Lower lobe of right lung (tissue), 2 donors: ENCODE measurements at regions not wholly inside any gene's neighbourhood (a gene's known extent, or its start where the extent isn't known, plus 50 kb on each side); places are given as distances from the start of the nearest gene placed in this dataset.

Source experiments
- ATAC-seq, 2 donors: fragments of 200-7000 bp; cut with Tn5 transposase; one replicate each; pipeline ENCODE4 v1.9.1; 2020 to 2022; ENCODE audit warnings: mild to moderate bottlenecking in 2 of 2, moderate library complexity in 2 of 2
- DNase-seq: peaks from one replicate; pipeline ENCODE4 v3.0.0-alpha.2; 2020
- H3K27ac ChIP-seq: fragments of 200-600 bp; one replicate; pipeline ENCODE4 v1.8.0; 2022
- H3K27me3 ChIP-seq: fragments of 200-600 bp; one replicate; pipeline ENCODE4 v1.8.0; 2022; ENCODE audit warnings: low read depth
- H3K36me3 ChIP-seq: fragments of 200-600 bp; one replicate; pipeline ENCODE4 v1.8.0; 2022; ENCODE audit warnings: mild to moderate bottlenecking
- H3K4me1 ChIP-seq: fragments of 200-600 bp; one replicate; pipeline ENCODE4 v1.8.0; 2022
- H3K4me3 ChIP-seq: fragments of 200-600 bp; one replicate; pipeline ENCODE4 v1.8.0; 2022; ENCODE audit warnings: mild to moderate bottlenecking
- H3K9me3 ChIP-seq: fragments of 200-600 bp; one replicate; pipeline ENCODE4 v1.8.0; 2022
- CTCF ChIP-seq: fragments of 200-600 bp; IDR thresholded peaks from one replicate; pipeline ENCODE4 v1.8.0; 2022; ENCODE audit warnings: antibody characterized with exemption, mild to moderate bottlenecking
- intact Hi-C: fragments of 100-400 bp; cut with DNase I; formaldehyde crosslinking; loops from one replicate; pipeline ENCODE4 v1.11.0; 2022
- donor health status: DM: no; HTN: yes; CAD: no; lungs with severe emphysema.

GRCh38 chr14:30230719-30231118 lies 303.1 kb upstream of the PRKD1 start:
- Histone ChIP-seq H3K4me1 (no peaks in the 10 kb centered on the region), H3K4me3 (no peak overlapping the region), H3K36me3 (no peaks in the 10 kb centered on the region), H3K27ac (no peak overlapping the region), H3K27me3 (no peaks in the 10 kb centered on the region), H3K9me3 (no peaks in the 10 kb centered on the region)
- no peak for TF ChIP-seq CTCF
- DNase-seq (no peak), ATAC-seq (no peak)
- intact Hi-C loops: no loop called here

- H3K36me3 ChIP-seq: no peaks in the 10 kb centered on the region
- ATAC-seq: no peak
- DNase-seq: no peak
- no peak overlapping the region for H3K4me3 ChIP-seq
- TF ChIP-seq CTCF: no peak
- H3K9me3 ChIP-seq: no peaks in the 10 kb centered on the region
- H3K27me3 ChIP-seq: no peaks in the 10 kb centered on the region
- intact Hi-C loops: no loop called here
- H3K27ac ChIP-seq: no peak overlapping the region
- no peaks in the 10 kb centered on the region for H3K4me1 ChIP-seq
Measured at GRCh38 chr14:30234966-30235365, 307.3 kb upstream of the PRKD1 start.

DNA sequence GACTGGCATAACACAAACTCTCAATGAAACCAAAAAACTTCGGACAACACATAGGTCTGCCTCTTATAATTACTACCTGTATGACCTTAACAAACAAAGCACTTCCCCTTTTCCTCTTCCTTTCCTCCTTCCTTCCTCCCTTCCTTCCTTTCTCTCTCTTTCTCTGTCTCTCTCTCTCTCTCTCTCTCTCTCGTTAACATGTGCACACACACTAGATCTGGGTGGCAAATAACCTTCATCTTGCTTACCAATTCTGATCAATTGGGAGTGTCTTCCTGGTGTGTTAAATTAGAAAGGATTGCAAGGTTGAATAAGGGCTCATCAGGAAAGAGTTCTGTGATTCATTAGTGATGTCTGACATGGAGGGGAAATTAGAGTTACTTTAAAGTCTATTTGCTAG lies 307.8 kb upstream of the PRKD1 start:
- no peak overlapping the region for H3K4me3 ChIP-seq
- no peak for DNase-seq
- intact Hi-C loops: no loop called here
- no peaks in the 10 kb centered on the region for H3K4me1 ChIP-seq
- no peak for TF ChIP-seq CTCF
- ATAC-seq: no peak
- no peaks in the 10 kb centered on the region for H3K9me3 ChIP-seq
- no peaks in the 10 kb centered on the region for H3K36me3 ChIP-seq
- H3K27ac ChIP-seq: no peak overlapping the region
- no peaks in the 10 kb centered on the region for H3K27me3 ChIP-seq

DNA sequence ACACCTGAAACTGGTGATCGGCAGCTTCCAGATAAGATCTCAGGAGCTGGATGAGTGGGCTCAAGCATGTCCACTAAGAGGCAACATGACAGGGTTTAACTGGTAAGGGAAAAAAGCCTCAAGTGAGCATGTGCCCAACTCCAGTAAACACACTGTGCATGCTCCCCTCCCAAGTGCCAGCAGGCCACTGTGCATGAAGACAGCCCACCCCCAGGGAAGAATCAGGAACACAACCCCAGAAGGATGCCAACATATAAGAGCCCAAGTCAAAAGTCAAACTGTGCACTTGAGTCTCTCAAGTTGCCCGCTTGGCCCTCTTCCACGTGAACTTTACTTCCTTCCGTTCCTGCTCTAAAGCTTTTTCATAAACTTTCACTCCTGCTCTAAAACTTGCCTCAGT lies 311.3 kb upstream of the PRKD1 start:
- no peak overlapping the region for H3K27ac ChIP-seq
- H3K36me3 ChIP-seq: no peaks in the 10 kb centered on the region
- H3K27me3 ChIP-seq: no peaks in the 10 kb centered on the region
- DNase-seq (no peak), ATAC-seq (no peak)
- intact Hi-C loops: no loop called here
- H3K4me1 ChIP-seq: no peaks in the 10 kb centered on the region
- no peak for TF ChIP-seq CTCF
- H3K9me3 ChIP-seq: no peaks in the 10 kb centered on the region
- H3K4me3 ChIP-seq: no peak overlapping the region

DNA sequence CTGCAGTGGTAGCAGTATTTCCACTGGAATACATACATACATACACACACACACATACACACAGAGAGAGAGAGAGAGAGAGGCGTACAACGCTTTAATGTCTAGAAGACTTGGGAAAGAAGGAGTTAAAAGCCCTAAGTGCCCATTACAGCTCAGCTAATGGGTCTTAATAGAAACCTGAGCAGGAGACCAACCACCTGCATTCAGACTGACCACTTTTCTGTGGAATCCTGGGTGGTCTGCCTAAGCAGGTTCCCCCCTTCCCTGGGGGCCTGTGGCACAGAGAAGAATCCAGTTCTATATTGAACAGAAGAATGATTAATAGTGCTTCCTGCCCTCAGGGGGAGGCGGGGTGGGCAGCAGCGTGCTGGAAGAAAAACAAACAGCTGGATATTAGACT lies 312.4 kb upstream of the PRKD1 start:
- DNase-seq (no peak), ATAC-seq (no peak)
- no peak overlapping the region for H3K4me3 ChIP-seq
- no peak overlapping the region for H3K27ac ChIP-seq
- H3K9me3 ChIP-seq: no peaks in the 10 kb centered on the region
- no peaks in the 10 kb centered on the region for H3K4me1 ChIP-seq
- H3K36me3 ChIP-seq: no peaks in the 10 kb centered on the region
- no peak for TF ChIP-seq CTCF
- intact Hi-C loops: no loop called here
- H3K27me3 ChIP-seq: no peaks in the 10 kb centered on the region

GRCh38 chr14:30240685-30241084 lies 313.0 kb upstream of the PRKD1 start:
- Histone ChIP-seq H3K36me3 (no peaks in the 10 kb centered on the region), H3K27ac (no peak overlapping the region), H3K9me3 (no peaks in the 10 kb centered on the region), H3K4me3 (no peak overlapping the region), H3K27me3 (no peaks in the 10 kb centered on the region), H3K4me1 (no peaks in the 10 kb centered on the region)
- no peak for ATAC-seq
- intact Hi-C loops: no loop called here
- DNase-seq: no peak
- no peak for TF ChIP-seq CTCF
